Stimulated activated CD4-positive, alpha-beta T cell treated with anti-CD3 and anti-CD28 coated beads, Interleukin-1b, Interleukin-23, amount 100 ng/mL, for 24 hours (primary cell): ENCODE measurements at regions not wholly inside any gene's neighbourhood (a gene's known extent, or its start where the extent isn't known, plus 50 kb on each side); places are given as distances from the start of the nearest gene placed in this dataset.

Source experiments
- DNase-seq, 4 experiments: peaks; one replicate each; pipeline ENCODE4 v3.0.0-alpha.2; 2020; ENCODE audit warnings: low read depth in 4 of 4, low spot score in 1 of 4

DNA sequence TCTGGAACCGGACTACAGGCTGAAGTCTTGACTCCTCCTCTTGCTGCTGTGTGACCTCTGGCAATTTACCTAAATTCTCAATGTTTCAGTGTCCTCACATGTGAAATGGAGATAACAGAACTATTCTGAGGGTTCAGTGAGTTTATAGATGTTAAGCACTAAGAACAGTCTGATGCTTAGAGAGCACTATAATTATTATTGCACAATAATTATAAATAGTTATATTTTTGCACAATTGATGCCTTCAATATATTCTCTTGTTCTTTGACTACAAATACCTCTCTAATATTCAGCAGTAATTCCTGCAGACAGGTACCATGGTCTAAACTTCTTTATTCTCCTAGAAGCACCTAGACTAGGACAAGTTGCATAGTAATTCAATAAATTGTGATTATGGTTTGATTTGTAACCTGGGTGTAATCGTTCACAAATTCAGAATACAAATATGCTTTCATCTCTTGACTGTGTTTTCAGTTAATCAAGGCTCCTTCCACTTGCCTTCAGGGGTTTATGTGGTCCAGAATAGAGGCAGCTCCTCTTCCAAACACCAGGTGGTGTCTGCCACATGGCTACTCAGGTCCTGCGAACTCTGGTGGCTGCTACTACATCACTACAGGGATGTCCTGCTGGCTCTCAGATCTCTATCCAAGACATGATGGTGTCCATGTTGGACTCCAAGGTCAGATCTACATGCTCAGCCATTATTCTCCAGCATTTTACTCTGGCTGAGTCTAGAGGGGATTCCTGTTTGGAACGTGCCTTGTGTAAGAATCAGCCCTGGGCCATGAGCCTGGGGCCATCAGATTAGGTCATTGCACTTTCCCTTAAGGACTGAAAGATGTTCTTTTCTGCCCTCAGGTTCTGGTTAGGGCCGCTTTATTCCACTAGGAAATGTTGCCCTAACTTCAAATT lies 103.4 kb downstream of the QRFPR start:
- no peak for DNase-seq

DNA sequence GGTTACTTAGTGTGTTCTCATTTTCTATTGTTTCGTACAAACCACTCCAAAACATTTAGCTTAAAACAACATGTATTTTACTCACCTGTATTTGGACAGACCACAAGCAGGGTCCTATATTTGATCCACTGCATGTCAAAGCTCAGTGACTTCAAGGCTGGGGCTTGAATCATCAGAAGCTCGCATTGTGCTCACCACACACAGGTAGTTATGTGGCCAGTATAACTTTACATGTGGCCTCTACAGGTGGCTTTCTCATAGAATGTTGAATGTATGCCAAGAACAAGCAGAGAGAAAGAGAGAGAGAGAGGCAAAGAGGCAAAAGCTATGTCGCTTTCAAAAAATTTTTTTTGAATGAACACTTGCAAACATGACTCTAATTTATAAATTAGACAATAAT lies 107.6 kb downstream of the QRFPR start:
- no peak for DNase-seq

DNA sequence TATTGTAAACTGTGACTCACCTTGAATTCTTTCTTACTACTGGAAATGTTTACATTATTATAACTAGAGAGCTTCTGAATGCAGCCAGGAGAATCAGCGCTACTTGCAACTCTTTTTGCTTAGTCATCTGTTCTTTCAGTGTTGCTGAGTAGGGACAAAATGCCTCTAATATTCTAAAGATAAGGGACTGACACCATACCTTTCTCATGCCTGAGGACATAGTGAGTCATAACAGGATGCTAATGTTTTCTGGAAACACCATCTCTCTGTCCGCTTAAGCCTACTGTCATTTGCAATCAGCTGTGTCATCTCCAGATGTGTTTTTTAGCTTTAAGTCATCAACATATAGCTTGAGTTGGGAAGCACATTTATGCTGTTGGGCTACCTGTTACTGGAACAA lies 108.3 kb downstream of the QRFPR start:
- no peak for DNase-seq

DNA sequence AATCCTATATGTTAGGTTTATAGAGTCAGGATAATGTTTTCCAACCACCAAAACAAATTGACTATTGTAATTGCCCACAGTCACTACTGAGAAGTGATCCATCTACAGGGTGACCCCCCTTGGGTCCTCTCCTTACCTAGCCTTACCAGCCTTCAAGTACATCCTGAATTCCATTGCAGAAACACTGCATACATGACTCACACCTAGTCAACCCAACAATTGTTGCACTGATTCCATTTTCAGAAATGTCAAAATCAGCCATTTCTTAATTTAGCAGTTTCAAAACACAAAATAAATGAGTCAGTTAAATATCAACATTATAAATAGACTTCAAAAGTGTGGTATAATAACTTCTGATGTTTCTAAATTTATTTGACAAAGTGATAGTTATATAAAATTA lies 106.3 kb upstream of the TNIP3 start:
- no peak for DNase-seq

DNA sequence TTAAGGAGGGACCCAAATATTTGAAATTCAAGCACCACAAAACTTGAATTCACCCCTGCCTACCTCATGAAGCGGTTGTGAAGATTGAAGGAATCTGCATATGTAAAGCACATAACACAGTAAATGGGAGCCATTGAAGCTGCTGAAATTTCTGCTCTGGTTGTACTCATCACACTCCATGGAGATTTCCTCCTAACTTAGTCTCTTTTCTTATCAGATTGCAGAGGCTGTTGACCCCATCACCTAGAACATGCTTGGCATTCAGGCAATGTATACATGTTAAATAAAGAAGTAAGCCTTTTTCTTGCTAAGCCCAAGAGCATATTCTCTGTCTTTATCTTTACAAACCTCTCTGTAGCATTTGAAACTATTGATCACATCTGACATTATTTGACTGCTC lies 104.9 kb upstream of the TNIP3 start:
- no peak for DNase-seq

DNA sequence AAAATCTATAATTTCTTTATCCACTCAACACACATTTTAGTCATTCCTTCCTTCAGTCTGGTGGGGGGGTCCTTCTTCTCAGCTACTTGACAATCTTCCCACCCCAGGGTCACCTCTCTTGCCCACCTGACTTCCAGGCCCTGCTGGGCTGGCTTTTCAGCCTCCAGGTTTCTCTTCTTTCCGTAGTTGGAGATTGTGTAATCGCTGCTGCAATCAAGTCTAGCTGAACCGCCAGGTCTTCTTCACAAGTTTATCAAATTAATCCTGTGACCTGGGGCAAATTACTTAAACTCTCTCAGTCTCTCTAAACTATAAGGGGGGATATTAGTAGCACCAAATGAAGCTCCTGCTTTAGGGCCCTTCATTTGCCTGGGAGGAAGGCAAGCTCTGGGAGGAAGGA lies 102.9 kb upstream of the TNIP3 start:
- no peak for DNase-seq

DNA sequence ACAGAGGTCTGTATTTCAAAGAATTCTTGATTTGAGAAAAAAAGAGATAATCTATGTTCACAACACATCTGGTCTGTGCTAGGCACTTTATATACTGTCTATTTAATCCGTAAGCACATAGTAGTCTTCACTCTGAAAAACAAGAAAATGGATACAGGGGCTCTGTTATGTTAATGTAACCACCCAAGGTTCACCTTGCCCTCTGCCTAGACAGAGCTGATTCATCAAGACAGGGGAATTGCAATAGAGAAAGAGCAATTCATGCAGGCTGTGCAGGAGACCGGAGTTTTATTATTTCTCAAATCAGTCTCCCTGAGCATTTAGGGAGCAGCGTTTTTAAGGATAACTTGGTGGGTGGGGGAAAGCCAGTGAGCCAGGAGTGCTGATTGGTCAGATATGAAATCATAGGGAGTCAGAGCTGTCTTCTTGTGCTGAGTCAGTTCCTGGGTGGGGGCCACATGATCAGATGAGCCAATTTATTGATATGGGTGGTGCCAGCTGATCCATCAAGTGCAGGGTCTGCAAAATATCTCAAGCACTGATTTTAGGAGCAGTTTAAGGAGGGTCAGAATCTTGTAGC lies 92.9 kb upstream of the TNIP3 start:
- DNase-seq: no peak

DNA sequence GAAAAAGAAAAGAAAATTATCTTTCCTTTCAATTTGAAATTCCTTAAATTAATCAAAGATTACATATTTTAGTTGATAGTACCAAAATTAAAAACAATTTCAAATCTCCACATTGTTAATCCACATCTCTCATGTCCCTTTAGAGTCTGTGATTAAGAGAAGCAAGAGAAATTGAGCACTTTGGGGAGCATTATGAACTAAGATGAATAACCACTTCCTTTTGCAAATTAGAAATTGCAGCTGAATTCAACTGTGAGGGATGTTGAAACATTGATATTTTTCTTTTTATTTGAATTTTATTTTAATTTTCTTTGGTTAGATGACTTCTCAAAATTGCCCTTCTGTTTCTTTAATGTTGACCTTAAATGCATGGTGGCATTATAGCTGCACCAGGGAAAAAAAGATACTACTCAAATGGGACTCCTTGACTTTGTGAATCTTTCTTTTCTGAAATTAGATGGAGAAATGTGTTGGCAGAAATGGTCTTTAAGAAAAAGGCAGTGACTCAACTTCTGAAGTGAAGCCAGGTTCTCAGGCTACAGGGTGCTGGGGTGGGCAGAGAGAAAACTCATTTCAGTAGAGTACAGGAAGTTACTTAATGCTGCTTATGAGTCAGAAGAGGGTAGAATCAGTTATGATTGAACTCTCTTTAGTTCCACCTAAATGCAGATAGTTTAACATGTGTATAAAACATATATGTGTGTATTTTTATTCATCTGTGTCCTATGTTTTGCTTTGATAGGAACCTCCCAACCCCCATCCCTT lies 92.0 kb upstream of the TNIP3 start:
- DNase-seq: peak in 1 of 4 experiments; percentile 45

DNA sequence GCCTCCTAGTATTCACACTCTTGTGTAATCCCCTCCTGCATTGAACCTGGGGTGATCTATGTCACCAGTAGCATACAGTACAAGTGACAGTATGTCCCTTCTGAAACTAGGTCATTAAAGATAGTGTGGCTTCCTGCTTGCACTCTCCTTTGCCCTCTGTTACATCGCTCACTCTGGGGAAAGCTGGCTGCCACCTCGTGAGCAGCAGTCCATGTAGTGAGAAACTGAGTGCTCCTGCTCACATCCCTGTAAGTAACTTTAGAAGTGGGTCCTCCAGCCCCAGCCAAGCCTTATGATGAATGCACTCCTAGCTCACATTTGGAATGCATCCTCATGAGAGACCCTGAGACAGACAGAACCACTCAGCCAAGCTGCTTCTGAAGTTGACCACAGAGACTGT lies 89.8 kb upstream of the TNIP3 start:
- DNase-seq: no peak

DNA sequence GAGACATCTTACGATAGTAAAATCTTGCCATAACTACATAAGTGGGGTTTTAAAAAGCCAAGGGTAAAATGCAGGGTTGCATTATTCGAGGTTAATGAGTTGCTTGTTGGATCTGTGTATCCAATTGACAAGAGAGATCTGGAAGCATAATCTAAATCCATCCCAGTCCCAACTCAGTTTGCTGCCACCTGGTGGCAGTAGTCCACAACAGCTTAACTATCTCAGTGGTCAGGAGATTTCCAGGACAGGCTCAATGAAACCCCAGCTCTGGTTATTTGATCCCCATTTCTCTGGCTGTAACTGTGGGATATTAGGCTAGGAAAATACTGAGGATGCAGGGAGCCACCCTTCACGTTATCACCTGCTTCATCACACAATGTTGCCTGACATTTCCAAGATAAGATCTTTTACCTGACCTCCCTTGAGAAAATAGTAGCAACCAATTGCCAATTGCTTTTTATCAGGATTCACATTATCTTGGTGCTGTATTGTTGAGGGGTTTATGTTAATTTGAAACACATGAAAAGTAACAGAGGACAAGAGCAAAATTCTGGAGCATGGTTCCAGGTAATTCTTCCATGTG lies 88.2 kb upstream of the TNIP3 start:
- peak in 3 of 4 experiments; percentile 28 to 38 (median 35) for DNase-seq

DNA sequence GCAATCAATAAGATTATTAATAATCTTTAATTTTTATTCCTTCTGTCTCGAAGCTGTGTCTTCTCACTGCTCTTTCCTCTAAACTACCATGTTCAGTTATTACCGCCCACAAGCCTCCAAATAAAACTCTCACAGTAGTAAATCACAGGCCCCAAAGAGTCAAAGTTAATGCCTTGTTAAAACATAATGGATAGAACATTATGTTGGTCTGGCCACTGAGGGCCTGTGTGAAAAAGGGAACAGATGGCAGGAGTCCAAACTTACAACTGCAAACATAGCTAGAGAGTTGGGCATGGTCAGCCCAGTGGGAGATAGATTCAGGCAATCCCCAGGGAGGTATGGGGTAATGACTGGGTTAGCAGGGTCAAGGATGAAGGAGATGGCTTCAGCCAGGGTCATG lies 84.6 kb upstream of the TNIP3 start:
- DNase-seq: no peak

DNA sequence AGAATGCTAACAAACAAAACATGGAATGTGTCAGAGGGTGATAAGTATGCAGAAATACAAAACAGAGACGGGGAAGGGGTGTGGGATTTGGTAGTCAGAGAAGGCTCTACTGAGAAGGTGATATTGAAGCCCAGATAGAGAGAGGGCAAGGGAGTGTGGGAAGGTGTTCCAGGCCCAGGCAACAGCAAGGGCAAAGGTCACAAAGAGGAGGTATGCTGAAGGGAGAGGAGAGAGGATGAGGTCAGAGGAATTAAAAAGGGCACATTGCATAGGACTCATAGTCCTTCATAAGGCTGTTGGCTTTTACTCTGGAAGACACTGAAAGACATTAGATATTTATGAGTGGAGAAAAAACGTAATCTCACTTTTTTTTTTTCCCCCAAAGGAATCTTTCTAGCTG lies 82.6 kb upstream of the TNIP3 start:
- DNase-seq: no peak

DNA sequence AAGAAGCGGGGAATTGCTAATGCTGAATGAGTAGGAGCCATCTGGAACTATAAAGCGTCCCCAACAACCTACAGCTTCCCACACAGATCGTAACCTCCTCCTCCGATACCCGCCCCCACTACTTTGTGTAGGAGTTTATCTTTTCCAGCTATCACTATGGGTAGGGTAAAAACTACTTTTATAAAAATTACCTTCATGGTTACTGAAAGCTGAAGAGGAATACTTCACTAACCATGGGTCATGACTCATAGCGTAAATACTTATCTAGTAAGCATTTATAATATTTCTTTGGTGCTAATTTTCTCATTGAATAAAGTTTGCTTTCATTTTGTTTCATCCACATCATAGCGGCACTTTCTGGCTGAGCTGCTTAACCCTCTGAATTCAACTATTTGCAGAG lies 79.4 kb upstream of the TNIP3 start:
- DNase-seq: peak in 1 of 4 experiments; percentile 10

DNA sequence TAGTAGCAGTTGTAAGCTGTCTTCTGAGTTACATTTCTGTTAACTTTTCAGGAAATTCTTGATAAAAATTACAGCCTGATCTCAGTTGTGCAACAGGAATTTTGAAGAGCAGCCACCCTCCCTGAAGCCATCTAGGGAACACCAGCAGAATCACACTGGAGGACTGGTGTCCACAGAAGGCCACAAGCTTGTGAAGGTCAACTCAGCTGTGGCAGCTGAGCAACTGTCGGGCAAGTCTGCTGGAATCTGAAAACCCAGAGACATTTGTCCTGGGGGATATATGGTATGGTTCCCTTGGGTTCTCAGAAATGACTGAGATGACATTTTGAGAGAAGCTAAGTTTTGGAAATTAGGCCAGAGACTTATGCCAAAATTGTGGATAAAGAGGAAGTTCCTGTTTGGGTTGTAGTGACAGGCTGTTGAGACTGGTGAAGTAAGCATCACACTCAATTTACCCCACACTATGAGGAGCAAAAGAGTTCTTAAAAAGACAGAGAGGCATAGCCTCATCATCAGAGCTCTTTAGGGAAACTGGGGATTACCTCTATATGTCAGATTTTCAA lies 78.1 kb upstream of the TNIP3 start:
- no peak for DNase-seq

DNA sequence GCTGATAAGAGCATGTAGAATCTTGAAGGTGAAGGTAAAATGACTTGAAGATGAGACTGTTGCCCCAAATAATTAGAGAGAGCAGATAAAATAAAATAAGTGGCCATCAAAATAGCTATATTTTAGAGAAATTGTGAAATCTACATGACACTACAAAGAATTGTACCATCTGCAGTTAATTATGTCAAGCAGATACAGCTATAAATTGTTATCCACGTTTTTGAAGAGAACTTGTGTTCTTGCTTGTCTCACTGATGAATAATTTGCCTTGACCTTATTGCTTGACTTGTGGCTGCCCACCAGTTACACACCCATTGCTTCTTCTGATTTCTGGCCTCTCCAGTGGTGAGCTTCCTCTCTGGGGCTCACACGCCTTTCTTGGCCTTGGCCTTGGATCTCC lies 75.8 kb upstream of the TNIP3 start:
- no peak for DNase-seq

DNA sequence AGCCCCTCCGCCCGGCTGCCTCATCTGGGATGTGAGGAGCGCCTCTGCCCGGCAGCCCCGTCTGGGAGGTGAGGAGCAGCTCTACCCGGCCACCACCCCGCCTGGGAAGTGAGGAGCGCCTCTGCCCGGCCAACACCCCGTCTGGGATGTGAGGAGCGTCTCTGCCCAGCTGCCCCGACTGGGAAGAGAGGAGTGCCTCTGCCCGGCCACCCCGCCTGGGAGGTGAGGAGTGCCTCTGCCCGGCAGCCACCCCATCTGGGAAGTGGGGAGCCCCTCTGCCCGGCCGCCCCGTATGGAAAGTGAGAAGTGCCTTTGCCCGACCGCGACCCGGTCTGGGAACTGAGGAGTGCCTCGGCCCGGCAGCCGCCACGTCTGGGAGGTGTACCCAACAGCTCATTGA lies 74.3 kb upstream of the TNIP3 start:
- DNase-seq: no peak

DNA sequence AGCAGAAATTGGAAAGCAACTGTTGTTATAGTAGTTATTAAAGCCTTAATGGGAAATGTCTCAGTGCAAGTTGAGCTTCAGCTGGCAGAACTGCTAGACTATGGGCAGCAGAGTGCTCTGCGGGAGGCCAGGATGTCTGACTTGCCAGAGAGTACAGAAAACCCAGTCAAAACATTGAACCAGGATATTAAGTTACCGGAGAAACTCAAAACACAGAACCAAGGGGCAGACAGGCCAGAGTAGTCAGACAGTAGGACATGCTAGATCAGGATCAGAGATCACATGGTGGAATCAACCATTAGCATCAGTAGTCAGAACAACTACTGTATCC lies 72.9 kb upstream of the TNIP3 start:
- DNase-seq: no peak

DNA sequence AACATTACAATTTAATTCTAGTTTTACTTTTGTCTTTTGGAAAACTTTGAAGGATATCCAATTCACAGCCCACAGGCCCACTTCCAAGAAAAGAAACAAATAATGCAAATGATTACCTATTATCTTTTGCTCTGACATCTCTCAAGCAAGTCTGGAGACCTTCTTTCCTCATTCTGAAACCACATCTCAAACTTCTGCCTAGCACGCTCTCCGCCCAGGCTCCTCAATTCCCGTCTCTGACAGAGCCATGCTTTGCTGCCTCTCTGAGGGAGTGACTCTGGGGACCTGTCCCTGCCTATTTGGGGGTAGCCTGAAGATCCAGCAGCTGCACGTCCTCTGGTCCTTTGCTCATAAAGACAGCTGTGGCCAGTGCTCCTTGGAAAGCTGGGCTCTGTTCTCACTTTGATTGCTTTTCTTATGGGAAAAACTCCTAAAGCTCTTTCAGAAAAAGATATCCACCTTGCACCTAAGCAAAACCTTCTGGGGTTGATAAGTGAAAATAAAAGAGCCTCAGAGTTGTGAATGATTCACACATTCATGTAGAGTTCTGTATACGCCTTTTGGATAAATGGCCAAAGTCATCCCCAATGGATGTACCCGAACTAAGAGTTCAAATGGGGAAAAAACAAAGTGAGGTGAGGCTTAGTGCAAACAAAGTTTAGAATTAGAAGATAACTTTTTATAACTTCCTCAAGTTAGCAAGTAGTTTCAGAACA lies 72.4 kb upstream of the TNIP3 start:
- no peak for DNase-seq

DNA sequence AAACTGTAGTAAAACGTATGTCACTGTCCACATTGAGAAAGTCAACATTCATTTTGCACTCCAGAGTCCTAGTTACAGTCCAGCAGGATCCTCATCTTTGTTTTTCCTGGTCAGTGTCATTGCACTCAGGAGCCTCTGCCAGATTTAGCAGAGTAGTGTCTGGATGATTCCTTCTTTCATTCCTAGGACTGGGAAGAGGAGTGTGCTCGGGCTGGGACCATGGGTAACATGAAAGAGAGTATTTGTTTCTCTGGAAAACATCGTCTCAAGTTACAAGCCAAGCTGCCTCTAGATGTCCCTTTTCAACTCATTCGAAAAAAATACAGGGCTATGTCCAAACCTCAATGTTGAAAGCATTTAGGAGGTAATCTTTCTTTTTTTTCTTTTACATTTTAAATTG lies 69.9 kb upstream of the TNIP3 start:
- no peak for DNase-seq

DNA sequence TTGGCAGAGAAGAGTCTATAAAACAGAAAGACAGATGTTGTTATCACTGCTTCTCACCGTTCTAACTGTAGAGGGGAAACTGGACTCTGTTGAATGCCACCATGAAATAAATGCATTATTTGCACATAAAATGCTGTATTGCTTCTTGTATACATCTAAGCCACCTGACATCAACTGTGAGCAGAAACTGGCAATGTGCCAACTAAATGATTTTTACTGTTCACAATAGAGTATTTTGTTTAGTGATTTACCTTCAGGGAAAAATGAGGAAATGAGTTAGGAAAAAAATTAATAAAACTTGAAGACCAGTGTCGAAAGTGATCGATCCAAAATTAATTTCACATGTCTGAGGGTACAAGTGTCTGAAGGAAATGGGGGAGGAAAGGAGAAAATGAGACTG lies 65.9 kb upstream of the TNIP3 start:
- no peak for DNase-seq

DNA sequence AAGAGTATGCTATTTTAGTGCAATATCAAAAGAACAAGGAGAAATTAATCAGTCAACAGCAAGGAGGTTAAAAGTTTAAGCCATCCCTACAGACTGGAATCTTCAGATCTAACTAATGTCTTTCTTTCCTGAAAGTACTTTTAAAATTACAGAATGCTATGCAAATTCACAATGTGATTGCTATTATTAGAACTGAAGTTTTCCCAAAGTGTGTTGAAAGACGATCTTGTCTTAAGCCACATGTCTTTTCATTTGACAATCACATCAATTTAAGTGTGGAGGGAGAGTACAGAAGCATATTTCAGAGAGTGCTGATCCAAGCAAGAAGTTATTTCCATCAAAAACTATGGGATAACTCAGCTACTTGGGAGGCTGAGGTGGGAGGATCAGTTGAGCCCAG lies 64.7 kb upstream of the TNIP3 start:
- DNase-seq: no peak
